C4-2B (cell line): ENCODE measurements at regions not wholly inside any gene's neighbourhood (a gene's known extent, or its start where the extent isn't known, plus 50 kb on each side); places are given as distances from the start of the nearest gene placed in this dataset.
"Not testable (repeated sequence)": the region's sequence is repeated elsewhere in the genome, so short reads cannot be mapped to it uniquely, and the experiment has no call there.

Experiments
- H3K27ac ChIP-seq: fragments of 450-650 bp; 2 replicates; pipeline ENCODE4 v1.5.1; 2017
- ZFX ChIP-seq: fragments of 450-650 bp; IDR thresholded peaks from 2 replicates; pipeline ENCODE4 v1.6.1; 2017
- TF ChIP-seq, protein P1 (sequence below): fragments of 450-650 bp; conservative IDR thresholded peaks from 2 replicates; pipeline ENCODE4 v1.5.1; 2017; ENCODE audit warnings: mild to moderate bottlenecking

DNA sequence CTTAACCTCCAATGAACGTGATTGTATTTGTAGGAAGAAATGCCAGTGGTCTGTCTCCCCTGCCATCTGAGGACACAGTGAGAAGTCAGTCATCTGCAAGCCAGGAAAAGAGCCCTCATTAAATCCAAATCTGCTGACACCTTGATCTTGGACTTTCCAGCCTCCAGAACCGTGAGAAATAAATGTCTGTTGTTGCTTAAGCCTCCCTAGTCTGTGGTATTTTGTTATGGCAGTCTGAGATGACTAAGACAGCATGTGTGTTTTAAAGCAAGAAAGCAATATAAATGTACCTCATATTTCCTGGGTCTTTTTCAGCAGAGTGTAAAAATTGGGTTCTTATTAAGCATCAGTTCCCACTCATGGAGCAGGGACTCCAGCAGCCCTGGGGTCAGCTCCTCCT lies 177.9 kb upstream of the NLRP1 start:
- TF ChIP-seq, protein P1, sequence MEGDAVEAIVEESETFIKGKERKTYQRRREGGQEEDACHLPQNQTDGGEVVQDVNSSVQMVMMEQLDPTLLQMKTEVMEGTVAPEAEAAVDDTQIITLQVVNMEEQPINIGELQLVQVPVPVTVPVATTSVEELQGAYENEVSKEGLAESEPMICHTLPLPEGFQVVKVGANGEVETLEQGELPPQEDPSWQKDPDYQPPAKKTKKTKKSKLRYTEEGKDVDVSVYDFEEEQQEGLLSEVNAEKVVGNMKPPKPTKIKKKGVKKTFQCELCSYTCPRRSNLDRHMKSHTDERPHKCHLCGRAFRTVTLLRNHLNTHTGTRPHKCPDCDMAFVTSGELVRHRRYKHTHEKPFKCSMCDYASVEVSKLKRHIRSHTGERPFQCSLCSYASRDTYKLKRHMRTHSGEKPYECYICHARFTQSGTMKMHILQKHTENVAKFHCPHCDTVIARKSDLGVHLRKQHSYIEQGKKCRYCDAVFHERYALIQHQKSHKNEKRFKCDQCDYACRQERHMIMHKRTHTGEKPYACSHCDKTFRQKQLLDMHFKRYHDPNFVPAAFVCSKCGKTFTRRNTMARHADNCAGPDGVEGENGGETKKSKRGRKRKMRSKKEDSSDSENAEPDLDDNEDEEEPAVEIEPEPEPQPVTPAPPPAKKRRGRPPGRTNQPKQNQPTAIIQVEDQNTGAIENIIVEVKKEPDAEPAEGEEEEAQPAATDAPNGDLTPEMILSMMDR: no peak
- no peak for TF ChIP-seq ZFX
- no peak overlapping the region for H3K27ac ChIP-seq

DNA sequence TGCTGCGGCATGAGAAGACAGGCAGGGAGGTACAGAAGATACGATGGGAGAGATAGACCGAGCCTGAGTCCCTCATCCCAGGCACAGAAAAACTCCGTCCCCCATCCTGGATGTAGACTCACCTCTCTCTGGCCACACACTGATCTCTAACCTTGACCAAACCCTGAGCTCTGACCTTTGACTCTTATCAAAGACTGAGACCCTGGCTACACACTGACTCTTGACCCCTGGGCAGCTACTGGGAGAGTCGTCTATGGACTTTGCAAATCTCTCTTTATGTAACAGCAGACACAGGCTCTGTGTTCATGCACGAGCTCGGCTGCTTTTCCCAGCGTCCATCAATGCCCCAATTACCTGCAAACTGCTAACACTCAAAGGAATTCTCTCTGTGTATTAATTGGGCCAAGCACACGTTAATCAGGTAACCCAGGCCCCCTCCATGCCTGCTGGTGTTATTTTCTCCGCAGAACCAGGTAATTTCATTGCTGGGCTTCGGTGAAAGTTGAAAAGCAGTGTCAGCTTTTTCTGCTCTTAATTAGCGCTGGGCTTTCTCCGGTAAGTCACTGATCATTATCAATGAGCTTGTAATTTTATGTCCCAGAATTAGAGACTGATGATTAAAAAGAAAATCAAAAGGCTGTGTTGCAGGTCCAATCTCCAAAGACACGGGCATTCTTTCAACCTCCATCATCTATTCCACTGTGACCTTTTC lies 179.4 kb upstream of the NLRP1 start:
- no peak for TF ChIP-seq ZFX
- TF ChIP-seq, protein P1: no peak
- no peak overlapping the region for H3K27ac ChIP-seq

DNA sequence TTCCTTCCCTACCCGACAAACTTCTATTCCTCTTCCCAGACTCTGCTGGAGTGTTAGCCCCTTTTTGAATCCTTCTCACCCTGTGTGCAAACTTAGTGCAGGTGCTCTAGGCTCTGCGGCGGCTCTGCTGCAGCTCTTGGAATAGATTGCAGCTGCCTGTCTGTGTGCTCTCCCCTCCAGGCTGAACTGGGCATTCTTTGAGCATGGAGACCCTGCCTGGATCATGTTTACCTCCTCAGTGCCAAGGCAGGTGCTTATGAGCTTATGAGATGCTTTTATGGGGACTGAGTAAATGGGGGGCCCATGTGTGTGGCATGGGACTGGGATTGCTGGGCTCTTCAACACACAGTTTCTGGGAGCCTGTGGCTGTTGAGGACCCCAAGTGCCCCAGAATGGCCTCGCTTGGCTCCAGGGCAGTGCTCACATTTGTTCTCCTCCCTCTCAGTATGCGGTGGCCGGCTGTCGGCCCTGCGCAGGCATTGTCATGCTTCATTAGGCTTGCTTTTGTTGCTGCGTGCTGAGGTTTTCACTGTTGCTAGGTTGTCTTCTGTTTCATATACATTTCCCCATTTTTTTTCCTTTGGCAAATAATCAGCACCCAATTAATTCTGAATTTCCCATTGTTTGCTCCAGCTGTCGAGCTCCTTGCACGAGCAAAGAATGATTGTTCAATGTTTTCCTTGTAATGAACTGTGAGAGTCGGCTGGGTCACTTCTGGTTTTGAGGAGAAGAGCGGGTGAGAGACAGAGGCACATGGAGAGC lies 185.5 kb upstream of the NLRP1 start:
- TF ChIP-seq, protein P1: no peak
- TF ChIP-seq ZFX: no peak
- no peak overlapping the region for H3K27ac ChIP-seq

DNA sequence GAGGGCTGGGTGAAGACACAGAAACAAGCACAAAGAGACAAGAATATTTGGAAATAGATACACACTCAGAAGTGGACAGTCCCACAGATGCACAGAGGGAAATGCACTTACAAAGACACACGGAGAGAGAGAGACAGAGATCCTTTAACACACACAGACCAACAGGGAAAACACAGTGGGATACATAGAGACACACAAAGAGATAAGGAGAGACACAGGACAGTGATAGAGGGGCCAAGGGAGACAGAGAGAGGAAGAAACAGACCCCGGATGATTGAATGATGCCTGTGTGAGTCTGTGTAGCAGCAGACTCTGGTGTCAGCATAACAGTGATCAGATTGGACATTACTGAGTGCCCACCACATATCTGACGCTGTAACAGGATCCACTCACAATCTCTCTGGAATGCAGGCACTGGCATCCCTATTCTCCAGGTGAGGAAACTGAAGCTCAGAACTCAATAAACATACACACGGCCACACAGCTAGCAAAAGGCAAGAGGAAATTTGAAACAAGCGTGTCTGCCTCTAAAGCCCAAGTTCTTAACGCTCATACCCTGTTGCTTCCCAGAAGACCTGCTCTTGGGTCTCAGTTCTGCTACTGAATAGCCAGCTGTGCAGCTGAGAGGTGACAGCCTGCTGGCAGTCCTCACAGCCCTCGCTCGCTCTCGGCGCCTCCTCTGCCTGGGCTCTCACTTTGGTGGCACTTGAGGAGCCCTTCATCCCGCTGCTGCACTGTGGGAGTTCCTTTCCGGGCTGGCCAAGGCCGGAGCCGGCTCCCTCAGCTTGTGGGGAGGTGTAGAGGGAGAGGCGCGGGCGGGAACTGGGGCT lies 186.3 kb upstream of the NLRP1 start:
- no peak for TF ChIP-seq ZFX
- TF ChIP-seq, protein P1: no peak
- H3K27ac ChIP-seq: no peak overlapping the region

DNA sequence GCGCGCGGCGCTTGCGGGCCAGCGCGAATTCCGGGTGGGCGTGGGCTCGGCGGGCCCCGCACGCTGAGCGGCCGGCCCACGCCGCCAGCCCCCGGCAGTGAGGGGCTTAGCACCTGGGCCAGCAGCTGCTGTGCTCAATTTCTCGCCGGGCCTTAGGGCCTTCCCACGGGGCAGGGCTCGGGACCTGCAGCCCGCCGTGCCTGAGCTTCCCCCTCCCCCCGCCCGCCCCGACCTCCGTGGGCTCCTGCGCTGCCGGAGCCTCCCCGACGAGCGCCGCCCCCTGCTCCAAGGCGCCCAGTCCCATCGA lies 186.9 kb upstream of the NLRP1 start:
- H3K27ac ChIP-seq: not testable (repeated sequence)

- H3K27ac ChIP-seq: not testable (repeated sequence)
Measured at GRCh38 chr17:5772017-5772416, 187.7 kb upstream of the NLRP1 start.

GRCh38 chr17:5772720-5773119 lies 188.4 kb upstream of the NLRP1 start:
- H3K27ac ChIP-seq: no peak overlapping the region
- no peak for TF ChIP-seq ZFX
- TF ChIP-seq, protein P1: no peak

DNA sequence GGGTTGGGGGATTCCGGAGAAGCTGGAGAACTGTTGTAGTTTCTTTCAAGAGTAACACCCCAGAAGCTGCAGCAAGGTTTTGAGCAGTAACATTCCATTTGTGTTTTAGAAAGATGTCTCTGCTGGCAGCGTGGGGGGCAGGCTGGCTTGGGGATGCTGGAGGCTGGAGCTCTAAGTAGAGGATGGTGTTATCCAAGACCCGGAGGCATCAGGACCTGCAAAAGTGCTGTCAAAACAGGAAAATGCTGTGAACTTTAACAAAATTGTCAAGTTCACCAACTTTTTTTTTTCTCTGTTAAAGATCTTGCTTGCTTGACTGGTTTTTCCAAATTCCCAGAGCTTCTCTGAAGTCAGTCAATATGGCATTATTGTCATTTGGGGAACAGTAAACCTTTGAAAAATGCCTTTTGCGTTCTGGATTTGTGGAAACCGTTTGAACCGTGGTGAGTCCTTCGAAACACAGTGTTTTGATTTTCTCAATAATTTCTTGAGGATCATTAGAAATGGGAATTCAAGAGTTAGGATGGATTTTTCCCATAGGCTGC lies 189.6 kb upstream of the NLRP1 start:
- no peak overlapping the region for H3K27ac ChIP-seq
- TF ChIP-seq, protein P1: no peak
- no peak for TF ChIP-seq ZFX
